Stimulated activated CD8-positive, alpha-beta memory T cell treated with anti-CD3 and anti-CD28 coated beads, Interleukin-12 subunit alpha, Interleukin-12 subunit beta, amount 100 ng/mL, for 1 hour (primary cell): ENCODE measurements at regions not wholly inside any gene's neighbourhood (a gene's known extent, or its start where the extent isn't known, plus 50 kb on each side); places are given as distances from the start of the nearest gene placed in this dataset.

Source experiments
- DNase-seq: peaks from one replicate; pipeline ENCODE4 v3.0.0-alpha.2; 2020; ENCODE audit warnings: low read depth

- no peak for DNase-seq
Observed at GRCh38 chr17:77419095-77419494, 278.3 kb downstream of the SEC14L1 start.

GRCh38 chr17:77419547-77420094 is 278.9 kb downstream of the SEC14L1 start:
- no peak for DNase-seq

GRCh38 chr17:77420095-77420803 is 279.5 kb downstream of the SEC14L1 start:
- no peak for DNase-seq

GRCh38 chr17:77420804-77421629 is 280.2 kb downstream of the SEC14L1 start:
- DNase-seq, result no peak

GRCh38 chr17:77421630-77421972 is 280.8 kb downstream of the SEC14L1 start:
- no peak for DNase-seq

GRCh38 chr17:77422104-77422747 is 281.5 kb downstream of the SEC14L1 start:
- DNase-seq, result no peak

- no peak for DNase-seq
Observed at GRCh38 chr17:77422748-77423113, 282.0 kb downstream of the SEC14L1 start.

- DNase-seq, result no peak
Observed at GRCh38 chr17:77423589-77424451, 283.1 kb downstream of the SEC14L1 start.

- DNase-seq, result no peak
Observed at GRCh38 chr17:77424585-77425344, 284.0 kb downstream of the SEC14L1 start.

GRCh38 chr17:77425348-77425747 is 284.6 kb downstream of the SEC14L1 start:
- DNase-seq, result no peak

GRCh38 chr17:77425791-77426641 is 285.2 kb downstream of the SEC14L1 start:
- DNase-seq, result no peak

- no peak for DNase-seq
Observed at GRCh38 chr17:77426676-77427386, 286.1 kb downstream of the SEC14L1 start.

- DNase-seq, result no peak
Observed at GRCh38 chr17:77427391-77427991, 286.7 kb downstream of the SEC14L1 start.

GRCh38 chr17:77428020-77428748 is 287.4 kb downstream of the SEC14L1 start:
- DNase-seq, result no peak

- DNase-seq, result no peak
Observed at GRCh38 chr17:77428749-77429368, 288.1 kb downstream of the SEC14L1 start.

GRCh38 chr17:77429369-77429968 is 288.7 kb downstream of the SEC14L1 start:
- DNase-seq, result no peak

GRCh38 chr17:77429969-77430752 is 289.4 kb downstream of the SEC14L1 start:
- peak; percentile 74 for DNase-seq
